H9 (cell line): ENCODE measurements at regions not wholly inside any gene's neighbourhood (a gene's known extent, or its start where the extent isn't known, plus 50 kb on each side); places are given as distances from the start of the nearest gene placed in this dataset.

Source experiments
- DNase-seq: peaks from one replicate; pipeline ENCODE4 v3.0.0-alpha.2; 2017
- H2AFZ ChIP-seq: one replicate; pipeline ENCODE4 v1.6.1; 2013; ENCODE audit warnings: mild to moderate bottlenecking, low read length, control low read depth, moderate library complexity
- H2AK5ac ChIP-seq: 2 replicates; pipeline ENCODE4 v1.6.1; 2013; ENCODE audit warnings: low read length, control low read depth, mixed read lengths; ENCODE audit not compliant: insufficient read length
- H2BK120ac ChIP-seq: one replicate; pipeline ENCODE4 v1.6.1; 2013; ENCODE audit warnings: low read depth, mild to moderate bottlenecking, low read length, control low read depth, inconsistent platforms; ENCODE audit not compliant: poor library complexity, severe bottlenecking
- H2BK12ac ChIP-seq: 2 replicates; pipeline ENCODE4 v1.6.1; 2013; ENCODE audit warnings: low read length, control low read depth, mixed read lengths, low read depth; ENCODE audit not compliant: insufficient read length
- H2BK15ac ChIP-seq: 2 replicates; pipeline ENCODE4 v1.6.1; 2013; ENCODE audit warnings: low read depth, low read length, control low read depth
- H2BK20ac ChIP-seq: one replicate; pipeline ENCODE4 v1.6.1; 2013; ENCODE audit warnings: low read depth, mild to moderate bottlenecking, low read length, control low read depth, inconsistent platforms; ENCODE audit not compliant: poor library complexity, severe bottlenecking
- H2BK5ac ChIP-seq: 2 replicates; pipeline ENCODE4 v1.6.1; 2013; ENCODE audit warnings: low read length, control low read depth, mixed read lengths; ENCODE audit not compliant: insufficient read length
- H3K14ac ChIP-seq: 2 replicates; pipeline ENCODE4 v1.6.1; 2013; ENCODE audit warnings: low read length, control low read depth; ENCODE audit not compliant: insufficient read depth
- H3K18ac ChIP-seq: 2 replicates; pipeline ENCODE4 v1.6.1; 2013; ENCODE audit warnings: low read depth, mild to moderate bottlenecking, mixed read lengths, low read length, control low read depth; ENCODE audit not compliant: insufficient read length
- H3K23ac ChIP-seq: 2 replicates; pipeline ENCODE4 v1.6.1; 2013; ENCODE audit warnings: low read length, control low read depth, mixed read lengths, low read depth; ENCODE audit not compliant: insufficient read length
- H3K23me2 ChIP-seq: 2 replicates; pipeline ENCODE4 v1.6.1; 2013; ENCODE audit warnings: low read depth, mild to moderate bottlenecking, mixed read lengths, low read length, control low read depth; ENCODE audit not compliant: insufficient read length, poor library complexity, severe bottlenecking
- H3K27ac ChIP-seq: 2 replicates; pipeline ENCODE4 v1.5.1; 2013; ENCODE audit warnings: low read length, control low read depth, mixed read lengths, low read depth; ENCODE audit not compliant: insufficient read length
- H3K27me3 ChIP-seq: 2 replicates; pipeline ENCODE4 v1.6.1; 2013; ENCODE audit warnings: low read length, control low read depth, inconsistent platforms; ENCODE audit not compliant: insufficient read depth
- H3K4ac ChIP-seq: 2 replicates; pipeline ENCODE4 v1.6.1; 2013; ENCODE audit warnings: low read depth, mild to moderate bottlenecking, control low read depth, inconsistent platforms, low read length, moderate library complexity
- H3K4me1 ChIP-seq: 2 replicates; pipeline ENCODE4 v1.6.1; 2013; ENCODE audit warnings: low read length, control low read depth, inconsistent platforms; ENCODE audit not compliant: insufficient read depth
- H3K4me2 ChIP-seq: 2 replicates; pipeline ENCODE4 v1.6.1; 2013; ENCODE audit warnings: low read length, control low read depth, mixed read lengths; ENCODE audit not compliant: insufficient read length, insufficient read depth
- H3K56ac ChIP-seq: 2 replicates; pipeline ENCODE4 v1.6.1; 2013; ENCODE audit warnings: low read depth, mild to moderate bottlenecking, mixed read lengths, low read length, control low read depth; ENCODE audit not compliant: insufficient read length
- H3K79me1 ChIP-seq: 2 replicates; pipeline ENCODE4 v1.6.1; 2013; ENCODE audit warnings: low read depth, mild to moderate bottlenecking, moderate library complexity, low read length, control low read depth, inconsistent platforms; ENCODE audit not compliant: insufficient read depth, poor library complexity, severe bottlenecking
- H3K79me2 ChIP-seq: 2 replicates; pipeline ENCODE4 v1.6.1; 2013; ENCODE audit warnings: low read length, control low read depth, inconsistent platforms; ENCODE audit not compliant: insufficient read depth
- H3K9ac ChIP-seq: 2 replicates; pipeline ENCODE4 v1.6.1; 2013; ENCODE audit warnings: low read length, control low read depth, mixed read lengths; ENCODE audit not compliant: insufficient read length; ENCODE audit errors: extremely low read depth
- H3K9me3 ChIP-seq: one replicate; pipeline ENCODE4 v1.6.1; 2013; ENCODE audit warnings: low read depth, low read length, inconsistent platforms; ENCODE audit not compliant: control insufficient read depth
- H3T11ph ChIP-seq: one replicate; pipeline ENCODE4 v1.6.1; 2013; ENCODE audit warnings: mild to moderate bottlenecking, low read length, control low read depth, inconsistent platforms
- H4K20me1 ChIP-seq: one replicate; pipeline ENCODE4 v1.6.1; 2013; ENCODE audit not compliant: control insufficient read depth, insufficient read length, insufficient read depth
- H4K5ac ChIP-seq: 2 replicates; pipeline ENCODE4 v1.6.1; 2013; ENCODE audit warnings: low read depth, mild to moderate bottlenecking, mixed read lengths, low read length, control low read depth; ENCODE audit not compliant: insufficient read length
- H4K8ac ChIP-seq: replicated peaks from 2 replicates; pipeline ENCODE4 v1.6.1; 2013; ENCODE audit warnings: low read length, control low read depth, mixed read lengths, low read depth; ENCODE audit not compliant: insufficient read length
- H4K91ac ChIP-seq: 2 replicates; pipeline ENCODE4 v1.6.1; 2013; ENCODE audit warnings: low read depth, mild to moderate bottlenecking, moderate library complexity, mixed read lengths, low read length, control low read depth; ENCODE audit not compliant: insufficient read length
- H3K27ac Mint-ChIP-seq, 3 experiments: 2 replicates in 2 of 3; 3 replicates in 1 of 3; pipeline ENCODE4 v1.8.0; 2020 to 2021; ENCODE audit warnings: mixed read lengths in 3 of 3, mild to moderate bottlenecking in 1 of 3, moderate library complexity in 1 of 3
- H3K27me3 Mint-ChIP-seq: 2 replicates; pipeline ENCODE4 v1.8.0; 2021; ENCODE audit warnings: low read depth, mild to moderate bottlenecking, moderate library complexity, mixed read lengths
- H3K36me3 Mint-ChIP-seq, 3 experiments: 2 replicates in 2 of 3; 3 replicates in 1 of 3; pipeline ENCODE4 v1.8.0; 2020 to 2021; ENCODE audit warnings: low read depth in 3 of 3, mixed read lengths in 3 of 3; ENCODE audit not compliant: insufficient read depth in 1 of 3
- H3K4me1 Mint-ChIP-seq, 2 experiments: 2 replicates each; pipeline ENCODE4 v1.8.0; 2020; ENCODE audit warnings: mixed read lengths in 2 of 2
- H3K4me3 Mint-ChIP-seq, 2 experiments: 2 replicates in 1 of 2; 3 replicates in 1 of 2; pipeline ENCODE4 v1.8.0; 2020 to 2021; ENCODE audit warnings: mild to moderate bottlenecking in 2 of 2, mixed read lengths in 2 of 2, moderate library complexity in 1 of 2
- H3K9me3 Mint-ChIP-seq, 2 experiments: 2 replicates in 1 of 2; 3 replicates in 1 of 2; pipeline ENCODE4 v1.8.0; 2020; ENCODE audit warnings: mild to moderate bottlenecking in 2 of 2, mixed read lengths in 2 of 2, moderate library complexity in 1 of 2
- WGBS: extraction: QIAGEN DNeasy Blood & Tissue Kit; methylation state at CpG from one replicate; pipeline ENCODE4 v1.1.7; 2013; ENCODE audit warnings: missing lambda C conversion rate, low lambda C conversion rate, mixed read lengths; ENCODE audit not compliant: insufficient read length; ENCODE audit errors: extremely low coverage; 5-methylcytosine and 5-hydroxymethylcytosine counted together
- TF ChIP-seq, protein P1 (sequence below): fragments of 200-600 bp; sonication (generic); conservative IDR thresholded peaks from 3 replicates; pipeline ENCODE4 v1.8.0; 2021; ENCODE audit warnings: antibody characterized with exemption, mild to moderate bottlenecking

GRCh38 chrX:142616636-142617035 is 409.1 kb upstream of the SPANXN4 start:
- H3K9me3 Mint-ChIP-seq = peaks cover 44 to 55% of the 10 kb centered on the region in 2 experiments
- no peaks in the 10 kb centered on the region for H3K79me1 ChIP-seq
- TF ChIP-seq, protein P1, sequence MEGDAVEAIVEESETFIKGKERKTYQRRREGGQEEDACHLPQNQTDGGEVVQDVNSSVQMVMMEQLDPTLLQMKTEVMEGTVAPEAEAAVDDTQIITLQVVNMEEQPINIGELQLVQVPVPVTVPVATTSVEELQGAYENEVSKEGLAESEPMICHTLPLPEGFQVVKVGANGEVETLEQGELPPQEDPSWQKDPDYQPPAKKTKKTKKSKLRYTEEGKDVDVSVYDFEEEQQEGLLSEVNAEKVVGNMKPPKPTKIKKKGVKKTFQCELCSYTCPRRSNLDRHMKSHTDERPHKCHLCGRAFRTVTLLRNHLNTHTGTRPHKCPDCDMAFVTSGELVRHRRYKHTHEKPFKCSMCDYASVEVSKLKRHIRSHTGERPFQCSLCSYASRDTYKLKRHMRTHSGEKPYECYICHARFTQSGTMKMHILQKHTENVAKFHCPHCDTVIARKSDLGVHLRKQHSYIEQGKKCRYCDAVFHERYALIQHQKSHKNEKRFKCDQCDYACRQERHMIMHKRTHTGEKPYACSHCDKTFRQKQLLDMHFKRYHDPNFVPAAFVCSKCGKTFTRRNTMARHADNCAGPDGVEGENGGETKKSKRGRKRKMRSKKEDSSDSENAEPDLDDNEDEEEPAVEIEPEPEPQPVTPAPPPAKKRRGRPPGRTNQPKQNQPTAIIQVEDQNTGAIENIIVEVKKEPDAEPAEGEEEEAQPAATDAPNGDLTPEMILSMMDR = no peak
- H2AFZ ChIP-seq = no peak overlapping the region
- no peak overlapping the region for H3K27ac Mint-ChIP-seq
- H3K27me3 Mint-ChIP-seq = no peaks in the 10 kb centered on the region
- H2BK15ac ChIP-seq = no peak overlapping the region
- no CpG with 5 or more reads among the region's 3 CpGs for WGBS
- H2BK20ac ChIP-seq = no peak overlapping the region
- H3T11ph ChIP-seq = no peak overlapping the region
- no peak overlapping the region for H2AK5ac ChIP-seq
- no peak overlapping the region for H3K18ac ChIP-seq
- H3K14ac ChIP-seq = no peak overlapping the region
- H3K4me2 ChIP-seq = no peak overlapping the region
- DNase-seq = no peak
- no peaks in the 10 kb centered on the region for H3K9me3 ChIP-seq
- H3K23me2 ChIP-seq = no peaks in the 10 kb centered on the region
- H3K27me3 ChIP-seq = no peaks in the 10 kb centered on the region
- H3K36me3 Mint-ChIP-seq = peaks cover 0 to 2% (median 0%) of the 10 kb centered on the region in 3 experiments; a peak in 1 of 7 replicates
- no peak overlapping the region for H3K23ac ChIP-seq
- no peak overlapping the region for H3K4me3 Mint-ChIP-seq
- no peaks in the 10 kb centered on the region for H3K4me1 Mint-ChIP-seq
- H4K91ac ChIP-seq = no peak overlapping the region
- H3K9ac ChIP-seq = no peak overlapping the region
- no peaks in the 10 kb centered on the region for H4K20me1 ChIP-seq
- no peak overlapping the region for H4K8ac ChIP-seq
- no peak overlapping the region for H3K4ac ChIP-seq
- H3K4me1 ChIP-seq = no peaks in the 10 kb centered on the region
- no peak overlapping the region for H2BK12ac ChIP-seq
- H4K5ac ChIP-seq = no peak overlapping the region
- no peak overlapping the region for H3K56ac ChIP-seq
- no peak overlapping the region for H3K27ac ChIP-seq
- no peak overlapping the region for H2BK5ac ChIP-seq
- H2BK120ac ChIP-seq = no peak overlapping the region
- no peaks in the 10 kb centered on the region for H3K79me2 ChIP-seq
